GM19238 (cell line): ENCODE measurements at regions not wholly inside any gene's neighbourhood (a gene's known extent, or its start where the extent isn't known, plus 50 kb on each side); places are given as distances from the start of the nearest gene placed in this dataset.

ENCODE experiments used
- DNase-seq: peaks from one replicate; pipeline ENCODE4 v3.0.0; 2011; ENCODE audit warnings: low spot score; ENCODE audit not compliant: insufficient read length

- DNase-seq: no peak
Measured at GRCh38 chrX:42624524-42624923, 153.4 kb downstream of the PPP1R2C start.

DNA sequence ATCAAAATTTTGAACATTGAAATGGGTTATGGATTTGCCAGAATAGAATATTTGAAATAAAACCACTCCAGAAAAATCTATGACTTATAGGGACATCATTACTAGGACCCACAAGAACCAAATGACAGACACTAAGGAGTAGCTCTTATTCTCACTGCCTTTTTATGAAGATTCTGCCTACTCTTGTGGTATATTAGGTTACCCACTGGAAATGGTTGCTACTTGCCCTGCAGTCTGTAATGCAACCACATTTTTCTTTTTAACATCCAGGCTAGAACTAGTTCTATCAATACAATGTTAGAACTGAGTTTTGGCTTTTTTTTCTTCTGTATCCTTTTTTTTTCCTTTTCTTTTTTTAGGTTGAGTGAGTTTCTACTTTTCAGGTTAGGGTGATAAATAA is 158.9 kb downstream of the PPP1R2C start:
- DNase-seq: no peak

DNA sequence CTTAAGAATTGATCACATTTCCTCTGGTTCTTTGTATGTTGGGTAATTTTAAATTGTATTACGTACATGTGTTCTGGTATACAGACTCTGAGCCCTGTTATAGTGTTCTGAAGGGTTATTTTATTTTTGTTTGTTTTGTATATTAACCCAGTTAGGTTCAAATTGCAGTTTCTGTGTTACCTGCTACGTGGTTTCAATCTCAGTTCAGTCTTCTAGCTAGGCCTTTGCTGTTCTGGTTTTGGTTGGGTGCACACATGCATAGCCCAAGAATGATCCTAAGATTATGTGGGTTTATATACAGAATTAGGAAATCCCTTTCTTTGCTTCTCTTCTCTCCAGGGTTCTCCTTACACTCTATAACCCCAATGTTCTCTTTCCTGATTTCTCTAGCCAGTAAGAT is 161.0 kb downstream of the PPP1R2C start:
- no peak for DNase-seq

GRCh38 chrX:42615161-42615563 is 162.8 kb downstream of the PPP1R2C start:
- DNase-seq: no peak

- DNase-seq: no peak
Measured at GRCh38 chrX:42606591-42606990, 171.4 kb downstream of the PPP1R2C start.

DNA sequence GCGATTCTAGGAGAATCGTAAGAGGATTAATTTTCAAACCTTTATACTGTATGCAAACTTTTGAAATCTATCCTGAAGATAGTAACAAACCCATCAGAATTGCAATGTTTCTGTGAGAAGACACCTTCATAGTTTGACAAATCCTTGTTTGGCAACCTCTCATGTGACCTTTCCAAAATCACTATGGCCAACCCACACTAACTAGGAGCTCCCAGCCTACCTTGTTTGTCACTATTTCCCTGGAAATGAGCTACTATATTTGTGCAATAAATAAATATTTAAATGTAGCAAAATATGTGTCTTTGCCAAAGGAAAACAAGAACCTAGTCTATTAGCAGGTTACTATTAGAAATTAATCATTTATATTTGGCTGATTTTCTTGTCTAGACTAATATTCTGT is 173.7 kb downstream of the PPP1R2C start:
- DNase-seq: no peak

- no peak for DNase-seq
Measured at GRCh38 chrX:42603016-42603415, 174.9 kb downstream of the PPP1R2C start.

DNA sequence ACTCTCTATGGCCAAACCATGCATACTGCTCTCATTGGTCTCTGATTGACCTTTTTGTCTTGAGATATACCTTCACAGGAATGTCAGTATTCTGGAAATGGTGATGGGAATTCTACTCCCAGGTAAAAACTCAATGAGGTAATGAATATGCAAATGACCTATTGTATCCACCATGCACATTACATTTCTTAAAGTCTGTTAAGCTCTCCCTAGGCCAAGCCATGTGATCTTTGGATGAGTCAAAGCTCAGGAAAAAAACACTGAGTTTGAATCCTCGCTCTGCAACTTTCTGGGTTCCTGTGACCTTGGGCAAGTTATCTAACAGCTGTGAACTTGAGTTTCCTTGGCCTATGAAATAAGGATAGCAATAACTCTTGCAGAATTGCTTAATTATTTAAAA is 175.4 kb downstream of the PPP1R2C start:
- no peak for DNase-seq

DNA sequence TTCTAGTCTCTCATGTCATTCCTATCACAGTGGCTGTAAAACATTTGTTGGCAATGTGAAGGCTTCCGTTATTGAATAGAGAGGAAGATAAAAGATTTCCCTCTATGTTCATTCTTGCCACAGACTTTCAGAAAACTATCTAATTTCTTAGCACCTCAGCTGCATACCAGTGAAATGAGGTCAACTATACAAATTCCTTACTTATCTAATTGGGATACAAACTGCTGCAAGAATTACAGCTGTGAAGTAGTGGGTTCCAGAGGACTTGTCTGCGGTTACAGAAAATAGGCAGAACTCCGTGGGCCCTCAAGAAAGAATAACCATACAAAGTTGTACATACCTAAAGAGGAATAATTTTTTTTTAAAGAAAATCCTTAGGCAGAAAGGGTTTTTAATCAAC is 175.8 kb downstream of the PPP1R2C start:
- no peak for DNase-seq

- no peak for DNase-seq
Measured at GRCh38 chrX:42597481-42597880, 180.5 kb downstream of the PPP1R2C start.

GRCh38 chrX:42585842-42586621 is 191.9 kb downstream of the PPP1R2C start:
- no peak for DNase-seq

DNA sequence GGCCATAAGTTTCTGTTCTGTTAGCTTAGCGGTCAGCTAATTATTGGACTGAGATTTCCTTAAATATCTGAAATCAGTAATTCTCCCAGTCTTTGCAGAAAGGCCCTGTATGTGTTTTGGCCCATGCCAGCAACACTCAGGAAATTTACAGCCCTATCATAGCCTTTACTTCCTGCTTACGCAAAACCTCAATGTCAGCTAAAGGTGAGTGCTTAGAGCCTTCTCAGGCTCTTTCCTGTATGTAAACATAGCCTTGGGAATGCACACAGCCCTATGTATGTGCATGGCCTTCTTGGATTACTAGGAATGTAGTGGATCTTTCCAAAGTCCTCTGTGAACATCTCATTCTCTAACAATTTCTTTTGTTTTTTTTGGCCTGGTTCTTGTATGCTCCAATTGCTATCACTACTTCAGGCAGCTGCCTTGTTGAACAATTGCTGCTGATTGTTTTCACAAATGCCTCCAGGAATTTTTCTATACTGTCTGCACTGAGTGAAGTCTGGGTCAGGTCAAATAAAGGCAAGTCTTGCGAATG is 200.0 kb downstream of the PPP1R2C start:
- no peak for DNase-seq

DNA sequence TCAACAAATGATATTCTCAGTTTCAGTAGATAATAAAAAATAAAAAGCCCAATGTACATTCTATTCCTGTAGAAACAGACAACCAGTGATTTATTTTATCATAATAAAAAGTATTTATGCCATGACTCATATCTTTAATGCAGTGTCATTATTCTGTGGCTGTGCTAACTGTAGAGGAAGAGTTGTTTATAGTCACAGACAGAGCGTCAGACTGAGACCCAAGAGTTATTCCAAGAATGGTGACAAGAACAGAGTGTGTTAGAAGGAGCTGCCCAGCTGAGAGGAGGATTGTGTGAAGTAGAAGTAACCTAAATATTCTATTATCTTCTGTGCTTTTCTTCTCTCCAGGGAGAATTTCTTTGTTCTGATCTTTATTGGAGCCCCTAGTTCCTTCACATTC is 210.7 kb downstream of the PPP1R2C start:
- DNase-seq: no peak

- no peak for DNase-seq
Measured at GRCh38 chrX:42565739-42566138, 212.2 kb downstream of the PPP1R2C start.

- no peak for DNase-seq
Measured at GRCh38 chrX:42546800-42547199, 231.2 kb downstream of the PPP1R2C start.

GRCh38 chrX:42544883-42545282 is 233.1 kb downstream of the PPP1R2C start:
- DNase-seq: no peak

DNA sequence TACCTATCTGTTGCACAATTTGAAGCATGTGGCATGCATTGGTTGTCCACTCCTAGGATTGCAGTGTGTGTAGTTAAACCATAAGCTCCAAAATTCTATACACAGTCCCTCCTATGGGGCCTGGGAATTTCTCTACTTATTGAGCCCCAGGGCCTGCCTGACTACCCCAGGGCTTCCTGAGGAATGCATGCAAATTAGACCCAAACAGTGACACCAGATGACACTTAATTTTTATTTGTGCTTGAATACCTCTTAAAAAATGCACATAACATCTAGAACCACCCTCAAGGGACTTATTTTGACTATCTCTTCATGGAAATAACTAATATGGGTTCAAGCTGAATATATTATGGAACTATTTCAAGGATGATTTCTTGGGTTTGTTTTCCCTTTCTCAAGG is 236.4 kb downstream of the PPP1R2C start:
- DNase-seq: no peak

DNA sequence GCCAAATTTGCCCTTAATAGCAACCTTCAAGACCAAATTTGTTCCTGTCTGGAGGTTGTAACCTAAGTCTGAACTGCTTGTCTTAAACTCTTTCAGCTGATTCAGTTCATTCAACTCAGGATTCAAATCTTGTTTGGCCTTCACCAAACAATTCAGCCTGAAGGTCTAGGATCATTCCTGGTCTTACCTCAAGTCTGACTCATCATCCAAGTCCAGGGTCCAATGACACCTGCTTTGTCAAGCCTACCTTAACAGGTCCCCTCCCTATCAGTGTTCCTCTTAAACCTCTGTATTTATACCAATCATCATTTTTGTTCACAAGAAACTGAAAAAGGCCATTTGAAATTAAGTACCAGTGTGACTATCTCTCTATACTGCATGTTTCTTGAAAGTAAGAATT is 237.8 kb downstream of the PPP1R2C start:
- DNase-seq: no peak

DNA sequence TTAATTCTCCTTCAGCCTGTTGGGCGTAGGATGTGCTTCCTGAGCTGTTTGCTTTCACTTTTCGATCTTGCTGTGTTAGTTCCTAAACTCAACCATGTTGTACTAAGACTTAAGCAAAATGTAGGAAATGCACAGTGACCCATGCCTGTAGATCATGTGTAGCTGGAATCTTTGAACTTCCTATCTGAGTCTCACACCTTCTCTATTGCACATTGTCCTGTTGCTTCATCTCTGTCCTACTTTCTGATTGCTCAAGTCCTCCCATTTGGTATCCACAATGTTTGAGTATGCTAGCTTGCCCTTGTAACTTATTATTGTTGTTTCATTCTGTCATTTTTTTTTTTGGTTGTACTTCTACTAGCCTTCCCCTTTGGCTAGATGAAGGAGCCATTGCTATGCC is 239.6 kb downstream of the PPP1R2C start:
- DNase-seq: no peak

GRCh38 chrX:42536286-42536685 is 241.7 kb downstream of the PPP1R2C start:
- no peak for DNase-seq

DNA sequence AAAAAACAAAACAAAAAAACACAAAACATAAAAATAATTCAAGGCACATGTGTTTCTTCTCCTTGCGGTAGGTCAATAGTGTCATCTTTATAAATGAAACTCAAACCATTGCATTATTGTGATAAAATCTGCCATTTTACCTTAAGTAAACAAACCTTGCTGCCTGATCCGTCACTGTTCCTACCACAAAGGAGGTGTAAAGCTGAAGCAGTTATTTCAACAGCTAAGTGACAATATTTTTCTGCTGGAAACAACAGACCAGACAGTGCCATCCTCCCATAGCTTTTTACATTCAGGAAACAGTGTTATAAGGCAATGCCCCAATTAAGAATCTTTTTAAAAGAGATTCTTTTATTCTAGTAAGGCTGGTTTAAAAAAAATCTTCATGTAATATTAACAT is 242.7 kb downstream of the PPP1R2C start:
- DNase-seq: no peak

DNA sequence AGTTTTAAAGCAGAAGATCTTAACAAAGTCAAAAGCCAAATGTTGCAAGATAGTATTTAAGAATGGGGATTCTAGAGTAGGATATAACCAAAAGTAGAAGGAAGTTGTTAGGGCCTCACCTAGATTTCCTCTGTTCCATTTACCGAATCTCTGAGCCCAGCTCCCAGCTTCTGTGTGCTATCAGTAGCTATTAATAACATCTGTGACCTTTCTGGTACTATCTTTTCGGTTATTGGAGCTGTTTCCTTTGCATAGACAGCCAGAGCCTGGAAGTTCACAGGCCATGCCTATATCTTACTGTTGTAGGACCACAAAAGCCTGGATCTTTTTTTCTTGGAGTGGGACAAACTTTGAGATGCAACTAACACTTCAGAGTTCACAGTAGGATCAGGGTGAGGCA is 244.2 kb downstream of the PPP1R2C start:
- DNase-seq: no peak

- DNase-seq: no peak
Measured at GRCh38 chrX:42531441-42531840, 246.5 kb downstream of the PPP1R2C start.
